Kidney (tissue), 13 donors: ENCODE measurements at regions not wholly inside any gene's neighbourhood (a gene's known extent, or its start where the extent isn't known, plus 50 kb on each side); places are given as distances from the start of the nearest gene placed in this dataset.

Source experiments
- DNase-seq, 5 donors: peaks; one replicate each; pipeline ENCODE4 v3.0.0-alpha.2; 2013 to 2020
- FAIRE-seq: peaks from 2 replicates; lab custom pipeline; 2012; peaks lifted over from hg19 to GRCh38; lab: Jason Lieb, UNC
- H3K27ac ChIP-seq, 2 donors: one replicate each; pipeline ENCODE4 v1.7.0; 2013; ENCODE audit warnings: low read depth in 2 of 2, low read length in 2 of 2, inconsistent platforms in 1 of 2
- H3K27me3 ChIP-seq: one replicate; pipeline ENCODE4 v1.7.1; 2013; ENCODE audit warnings: low read length, inconsistent platforms; ENCODE audit not compliant: control insufficient read depth, insufficient read depth
- H3K36me3 ChIP-seq, 3 donors: one replicate each; pipeline versions ENCODE4 v1.7.0 to v1.7.1; 2013; ENCODE audit warnings: low read length in 3 of 3, control low read depth in 1 of 3, inconsistent platforms in 1 of 3; ENCODE audit not compliant: insufficient read depth in 3 of 3, control insufficient read depth in 2 of 3
- H3K4me1 ChIP-seq, 3 donors: one replicate each; pipeline versions ENCODE4 v1.7.0 to v1.7.1; 2013; ENCODE audit warnings: low read length in 3 of 3, inconsistent platforms in 1 of 3, low read depth in 1 of 3; ENCODE audit not compliant: control insufficient read depth in 2 of 3, insufficient read depth in 2 of 3
- H3K4me3 ChIP-seq, 3 donors: one replicate each; pipeline versions ENCODE4 v1.7.0 to v1.8.1; 2013; ENCODE audit warnings: low read length in 3 of 3, control low read depth in 1 of 3, inconsistent platforms in 1 of 3
- H3K9ac ChIP-seq, 3 donors: one replicate each; pipeline versions ENCODE4 v1.7.0 to v1.7.1; 2013; ENCODE audit warnings: low read length in 3 of 3, control low read depth in 1 of 3, inconsistent platforms in 1 of 3
- H3K9me3 ChIP-seq, 3 donors: one replicate each; pipeline versions ENCODE4 v1.7.0 to v1.7.1; 2013; ENCODE audit warnings: low read length in 3 of 3, control low read depth in 1 of 3, inconsistent platforms in 1 of 3; ENCODE audit not compliant: control insufficient read depth in 2 of 3, insufficient read depth in 1 of 3
- intact Hi-C: fragments of 100-400 bp; cut with DNase I; formaldehyde crosslinking; loops from one replicate; pipeline ENCODE4 v1.11.1; 2022
- TF ChIP-seq, protein P1 (sequence below): IDR thresholded peaks from 3 replicates; pipeline ENCODE4 v1.5.1; 2012; ENCODE audit warnings: mild to moderate bottlenecking, moderate library complexity, borderline replicate concordance; ENCODE audit not compliant: insufficient read depth; ENCODE audit errors: extremely low read depth
- donor health status: control.
- donor health status: control.
- donor health status: control.
- donor health status: control.
- donor health status: control.
- donor health status: DM: yes; HTN: yes; CAD: no.
- donor health status: Normal renal cell carcinoma (clear cell type).

DNA sequence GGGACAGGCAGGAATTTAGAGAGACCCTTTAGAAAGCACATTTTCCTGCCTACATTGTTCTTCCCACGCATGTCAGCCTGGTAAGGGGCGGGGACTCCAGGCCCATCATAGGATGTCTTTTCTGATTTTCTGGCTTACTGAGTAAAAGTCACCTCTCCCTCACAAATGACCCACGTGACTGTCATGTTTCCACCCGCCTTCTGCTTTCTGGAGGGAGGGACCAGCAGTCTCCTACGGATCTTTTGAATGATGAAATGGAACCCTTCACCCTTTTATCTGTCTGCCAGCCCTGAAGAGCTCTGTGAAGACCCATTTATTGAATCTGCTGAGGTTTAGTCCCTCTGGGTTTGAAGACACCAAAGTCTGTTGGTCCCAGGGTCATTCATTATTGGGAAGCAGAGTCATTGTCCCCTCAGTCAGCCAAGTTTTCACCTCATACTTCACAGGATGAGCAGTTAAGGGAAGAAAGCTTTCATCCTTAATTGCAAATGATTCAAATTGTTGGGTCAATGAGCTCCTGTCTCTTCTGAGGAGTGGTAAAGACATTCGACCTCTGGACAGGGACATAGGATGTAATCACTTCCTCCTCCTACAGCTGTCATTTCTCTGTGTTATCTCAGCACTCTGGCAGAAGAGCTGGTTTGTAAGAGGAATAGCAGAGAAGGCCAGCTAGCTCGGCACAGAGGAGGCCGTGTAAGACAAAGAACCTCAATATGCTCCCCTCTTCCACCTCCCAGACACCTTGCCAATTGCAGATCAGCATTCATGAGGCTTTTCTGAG lies 446.1 kb downstream of the HS3ST3B1 start:
- Histone ChIP-seq H3K9me3 (no peaks in the 10 kb centered on the region), H3K36me3 (no peaks in the 10 kb centered on the region), H3K27me3 (no peaks in the 10 kb centered on the region), H3K27ac (no peak overlapping the region), H3K4me3 (no peak overlapping the region), H3K4me1 (no peaks in the 10 kb centered on the region), H3K9ac (no peak overlapping the region)
- TF ChIP-seq, protein P1, sequence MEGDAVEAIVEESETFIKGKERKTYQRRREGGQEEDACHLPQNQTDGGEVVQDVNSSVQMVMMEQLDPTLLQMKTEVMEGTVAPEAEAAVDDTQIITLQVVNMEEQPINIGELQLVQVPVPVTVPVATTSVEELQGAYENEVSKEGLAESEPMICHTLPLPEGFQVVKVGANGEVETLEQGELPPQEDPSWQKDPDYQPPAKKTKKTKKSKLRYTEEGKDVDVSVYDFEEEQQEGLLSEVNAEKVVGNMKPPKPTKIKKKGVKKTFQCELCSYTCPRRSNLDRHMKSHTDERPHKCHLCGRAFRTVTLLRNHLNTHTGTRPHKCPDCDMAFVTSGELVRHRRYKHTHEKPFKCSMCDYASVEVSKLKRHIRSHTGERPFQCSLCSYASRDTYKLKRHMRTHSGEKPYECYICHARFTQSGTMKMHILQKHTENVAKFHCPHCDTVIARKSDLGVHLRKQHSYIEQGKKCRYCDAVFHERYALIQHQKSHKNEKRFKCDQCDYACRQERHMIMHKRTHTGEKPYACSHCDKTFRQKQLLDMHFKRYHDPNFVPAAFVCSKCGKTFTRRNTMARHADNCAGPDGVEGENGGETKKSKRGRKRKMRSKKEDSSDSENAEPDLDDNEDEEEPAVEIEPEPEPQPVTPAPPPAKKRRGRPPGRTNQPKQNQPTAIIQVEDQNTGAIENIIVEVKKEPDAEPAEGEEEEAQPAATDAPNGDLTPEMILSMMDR, result no peak
- DNase-seq (no peak), FAIRE-seq (no peak)
- intact Hi-C loops, result no loop called here

DNA sequence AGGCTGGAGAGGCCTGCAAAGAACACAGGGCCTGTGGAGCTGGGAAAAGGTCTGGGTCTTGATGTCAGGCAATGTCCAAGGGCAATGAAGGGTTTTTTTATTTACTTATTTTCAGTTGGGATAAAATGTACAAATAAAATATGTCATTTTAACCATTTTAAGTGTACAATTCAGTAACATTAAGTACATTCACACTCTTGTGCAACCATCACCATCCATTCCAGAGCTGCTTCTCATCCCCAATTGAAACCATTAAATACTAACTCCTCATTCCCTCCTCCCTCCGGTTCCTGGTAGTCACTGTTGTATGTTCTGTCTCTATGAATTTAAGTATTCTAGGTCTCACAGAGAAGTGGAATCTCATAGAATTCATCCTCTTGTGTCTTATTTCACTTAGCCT lies 444.7 kb downstream of the HS3ST3B1 start:
- FAIRE-seq (no peak), DNase-seq (no peak)
- intact Hi-C loops, result no loop called here
- Histone ChIP-seq H3K27me3 (no peaks in the 10 kb centered on the region), H3K27ac (no peak overlapping the region), H3K36me3 (no peaks in the 10 kb centered on the region), H3K4me3 (no peak overlapping the region), H3K9ac (no peak overlapping the region), H3K9me3 (no peaks in the 10 kb centered on the region), H3K4me1 (no peaks in the 10 kb centered on the region)
- TF ChIP-seq, protein P1, result no peak

DNA sequence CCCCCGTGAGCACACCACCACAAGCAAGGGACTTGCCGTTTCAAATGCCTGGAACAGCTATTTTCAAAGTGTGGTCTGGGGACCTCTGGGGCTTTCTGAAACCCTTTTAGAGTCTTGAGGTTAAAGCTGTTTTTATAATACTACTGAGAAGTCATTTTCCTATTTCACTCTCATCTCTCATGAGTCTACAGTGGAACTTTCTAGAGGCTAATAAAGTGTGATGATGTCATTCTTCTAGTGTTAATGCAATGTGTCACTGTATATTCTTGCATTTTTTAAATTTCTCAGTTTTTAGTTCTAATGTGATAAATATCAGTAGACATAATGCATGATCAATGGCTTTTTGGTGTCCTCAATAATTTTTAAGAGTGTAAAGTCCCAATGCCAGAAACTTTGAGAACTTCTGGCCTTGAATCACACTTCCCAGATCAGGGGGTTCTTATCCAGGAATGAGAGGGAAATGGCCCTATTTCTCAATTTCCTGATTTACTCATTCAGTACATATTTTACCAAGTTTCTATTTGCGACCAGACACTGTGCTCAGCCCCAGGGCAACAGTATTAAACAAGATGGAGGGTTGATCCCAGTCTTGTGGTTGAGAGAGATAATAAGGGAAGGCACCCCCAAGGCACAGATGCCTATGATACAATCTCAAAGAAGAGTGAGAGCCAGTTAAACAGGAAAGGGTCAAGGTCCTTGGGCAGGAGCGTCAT lies 444.0 kb downstream of the HS3ST3B1 start:
- FAIRE-seq, result no peak

More for the DNA sequence above, 444.0 kb downstream of the HS3ST3B1 start:
- H3K27me3 ChIP-seq, result no peaks in the 10 kb centered on the region
- no peak overlapping the region for H3K9ac ChIP-seq
- no peaks in the 10 kb centered on the region for H3K9me3 ChIP-seq
- no peaks in the 10 kb centered on the region for H3K4me1 ChIP-seq
- intact Hi-C loops, result no loop called here
- no peak for DNase-seq
- no peak overlapping the region for H3K4me3 ChIP-seq
- no peak overlapping the region for H3K27ac ChIP-seq
- TF ChIP-seq, protein P1, result no peak
- no peaks in the 10 kb centered on the region for H3K36me3 ChIP-seq
